ENCODE measurements at regions not wholly inside any gene's neighbourhood (a gene's known extent, or its start where the extent isn't known, plus 50 kb on each side); places are given as distances from the start of the nearest gene placed in this dataset.

DNA sequence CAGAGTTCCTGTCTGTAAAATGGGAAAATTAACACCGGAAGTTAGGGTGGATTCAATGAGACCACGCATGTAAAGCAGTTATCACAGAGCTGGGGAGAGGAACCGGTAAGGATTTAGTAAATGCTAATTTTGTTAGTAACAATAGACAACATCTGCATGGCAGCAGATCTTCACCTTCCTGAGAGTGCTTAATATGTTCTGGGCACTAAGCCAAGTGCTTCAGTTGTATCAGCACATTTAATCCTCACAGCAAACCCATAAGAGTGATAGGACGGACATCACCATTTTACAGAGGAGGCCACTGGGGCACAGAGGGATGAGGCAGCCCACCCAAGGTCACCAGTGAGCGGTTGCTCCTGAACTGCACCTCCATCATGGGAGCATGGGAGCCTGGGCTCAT, 189.4 kb downstream of the WNT5A start:
- Histone ChIP-seq H3K36me3 (no peaks in the 10 kb centered on the region), H3K27ac (no peak overlapping the region), H3K4me1 (no peaks in the 10 kb centered on the region), H3K4me3 (no peak overlapping the region), H3K27me3 (no peaks in the 10 kb centered on the region), H3K9me3 (peaks cover 0 to 3% (median 0%) of the 10 kb centered on the region in 3 donors)
- intact Hi-C loops (cut with DNase I; ENCODE audit: low total_unique reads): no loop called here
- TF ChIP-seq, protein P1, sequence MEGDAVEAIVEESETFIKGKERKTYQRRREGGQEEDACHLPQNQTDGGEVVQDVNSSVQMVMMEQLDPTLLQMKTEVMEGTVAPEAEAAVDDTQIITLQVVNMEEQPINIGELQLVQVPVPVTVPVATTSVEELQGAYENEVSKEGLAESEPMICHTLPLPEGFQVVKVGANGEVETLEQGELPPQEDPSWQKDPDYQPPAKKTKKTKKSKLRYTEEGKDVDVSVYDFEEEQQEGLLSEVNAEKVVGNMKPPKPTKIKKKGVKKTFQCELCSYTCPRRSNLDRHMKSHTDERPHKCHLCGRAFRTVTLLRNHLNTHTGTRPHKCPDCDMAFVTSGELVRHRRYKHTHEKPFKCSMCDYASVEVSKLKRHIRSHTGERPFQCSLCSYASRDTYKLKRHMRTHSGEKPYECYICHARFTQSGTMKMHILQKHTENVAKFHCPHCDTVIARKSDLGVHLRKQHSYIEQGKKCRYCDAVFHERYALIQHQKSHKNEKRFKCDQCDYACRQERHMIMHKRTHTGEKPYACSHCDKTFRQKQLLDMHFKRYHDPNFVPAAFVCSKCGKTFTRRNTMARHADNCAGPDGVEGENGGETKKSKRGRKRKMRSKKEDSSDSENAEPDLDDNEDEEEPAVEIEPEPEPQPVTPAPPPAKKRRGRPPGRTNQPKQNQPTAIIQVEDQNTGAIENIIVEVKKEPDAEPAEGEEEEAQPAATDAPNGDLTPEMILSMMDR (IDR thresholded peaks at IDR 0.05): no peak
- DNase-seq: no peak

DNA sequence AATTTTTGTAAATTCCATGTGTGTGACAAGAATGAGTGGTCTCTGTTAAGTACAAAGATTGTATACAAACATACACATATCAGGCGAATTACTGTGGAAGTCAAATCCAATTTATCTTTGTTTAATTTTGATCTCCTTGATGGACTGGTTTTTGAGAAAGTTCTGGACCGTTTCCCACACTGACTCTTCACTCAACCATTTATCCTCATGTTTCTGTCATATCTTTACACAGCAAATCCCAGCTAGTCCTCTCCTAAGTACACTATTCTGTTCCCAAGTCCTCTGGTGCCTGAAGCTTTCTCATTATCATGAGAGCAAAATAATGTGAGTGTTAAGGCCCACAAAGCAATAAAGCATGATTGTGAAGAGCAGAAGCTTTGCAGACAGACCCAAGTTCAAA, 189.9 kb downstream of the WNT5A start:
- Histone ChIP-seq H3K36me3 (no peaks in the 10 kb centered on the region), H3K27ac (no peak overlapping the region), H3K9me3 (peaks cover 0 to 3% (median 0%) of the 10 kb centered on the region in 3 donors), H3K27me3 (no peaks in the 10 kb centered on the region), H3K4me1 (no peaks in the 10 kb centered on the region), H3K4me3 (no peak overlapping the region)
- intact Hi-C loops (cut with DNase I; ENCODE audit: low total_unique reads): no loop called here
- TF ChIP-seq, protein P1 (IDR thresholded peaks at IDR 0.05): no peak
- no peak for DNase-seq

DNA sequence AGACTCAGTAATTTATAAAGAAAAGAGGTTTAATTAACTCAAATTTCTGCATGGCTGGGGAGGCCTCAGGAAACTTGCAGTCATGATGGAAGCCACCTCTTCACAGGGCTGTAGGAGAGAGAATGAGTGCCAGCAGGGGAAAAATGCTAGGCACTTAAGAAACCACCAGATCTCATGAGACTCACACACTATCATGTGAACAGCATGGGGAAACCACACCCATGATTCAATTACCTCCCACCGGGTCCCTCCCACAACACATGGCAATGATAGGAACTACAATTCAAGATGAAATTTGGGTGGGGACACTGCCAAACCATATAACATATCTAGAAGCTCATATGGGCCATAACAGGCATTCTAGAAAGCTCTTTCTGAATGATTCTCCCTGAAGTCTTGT, 190.3 kb downstream of the WNT5A start:
- TF ChIP-seq, protein P1 (IDR thresholded peaks at IDR 0.05): no peak
- intact Hi-C loops (cut with DNase I; ENCODE audit: low total_unique reads): no loop called here

DNA sequence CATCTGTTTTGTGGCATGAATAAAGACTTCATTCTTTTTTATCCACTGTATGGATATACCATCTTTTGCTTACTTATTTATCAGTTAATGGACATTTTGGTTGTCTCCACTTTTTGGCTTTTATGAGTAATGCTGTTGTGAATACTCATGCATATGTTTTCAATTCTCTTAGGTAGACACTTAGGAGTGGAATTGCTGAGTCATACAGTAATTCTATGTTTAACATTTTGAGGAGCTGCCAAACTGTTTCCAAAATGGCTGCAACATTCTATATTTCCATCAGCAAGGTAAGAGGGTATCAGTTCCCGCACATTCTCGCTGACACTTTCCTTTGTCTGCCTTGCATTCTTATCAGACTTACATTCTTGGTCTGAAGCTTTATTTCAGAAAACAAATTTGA, 191.1 kb downstream of the WNT5A start:
- no peak overlapping the region for H3K27ac ChIP-seq
- DNase-seq: no peak
- TF ChIP-seq, protein P1 (IDR thresholded peaks at IDR 0.05): no peak
- peaks cover 0 to 3% (median 0%) of the 10 kb centered on the region in 3 donors for H3K9me3 ChIP-seq
- H3K36me3 ChIP-seq: no peaks in the 10 kb centered on the region
- H3K27me3 ChIP-seq: no peaks in the 10 kb centered on the region
- H3K4me3 ChIP-seq: no peak overlapping the region
- intact Hi-C loops (cut with DNase I; ENCODE audit: low total_unique reads): no loop called here
- no peaks in the 10 kb centered on the region for H3K4me1 ChIP-seq

More for the DNA sequence above, 190.3 kb downstream of the WNT5A start:
- no peak overlapping the region for H3K27ac ChIP-seq
- H3K4me3 ChIP-seq: no peak overlapping the region
- H3K9me3 ChIP-seq: peaks cover 0 to 3% (median 0%) of the 10 kb centered on the region in 3 donors
- no peak for DNase-seq
- no peaks in the 10 kb centered on the region for H3K4me1 ChIP-seq
- H3K27me3 ChIP-seq: no peaks in the 10 kb centered on the region
- H3K36me3 ChIP-seq: no peaks in the 10 kb centered on the region

DNA sequence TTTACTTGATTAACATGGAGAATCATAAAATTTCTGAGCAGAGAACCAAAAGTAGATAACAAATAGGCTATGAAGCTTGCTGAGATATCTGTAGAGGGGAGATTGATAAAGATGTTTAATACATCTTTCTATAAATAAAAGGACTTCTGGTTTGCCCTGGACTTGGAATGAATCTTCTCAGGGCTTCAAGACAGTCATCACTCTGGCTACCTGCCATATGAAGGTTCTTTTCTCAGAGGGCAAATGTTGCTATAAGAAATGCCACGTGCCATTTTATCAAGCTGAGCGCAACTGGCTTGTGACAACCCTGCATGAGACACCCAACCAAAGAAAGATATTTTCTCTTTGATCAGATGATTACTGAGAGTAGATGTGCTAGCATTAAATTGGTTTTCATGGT, 192.5 kb downstream of the WNT5A start:
- peaks cover 0 to 3% (median 0%) of the 10 kb centered on the region in 3 donors for H3K9me3 ChIP-seq
- no peak for DNase-seq
- H3K4me1 ChIP-seq: no peaks in the 10 kb centered on the region
- H3K27me3 ChIP-seq: no peaks in the 10 kb centered on the region
- no peak overlapping the region for H3K4me3 ChIP-seq
- intact Hi-C loops (cut with DNase I; ENCODE audit: low total_unique reads): no loop called here
- H3K36me3 ChIP-seq: no peaks in the 10 kb centered on the region
- H3K27ac ChIP-seq: no peak overlapping the region
- TF ChIP-seq, protein P1 (IDR thresholded peaks at IDR 0.05): no peak

DNA sequence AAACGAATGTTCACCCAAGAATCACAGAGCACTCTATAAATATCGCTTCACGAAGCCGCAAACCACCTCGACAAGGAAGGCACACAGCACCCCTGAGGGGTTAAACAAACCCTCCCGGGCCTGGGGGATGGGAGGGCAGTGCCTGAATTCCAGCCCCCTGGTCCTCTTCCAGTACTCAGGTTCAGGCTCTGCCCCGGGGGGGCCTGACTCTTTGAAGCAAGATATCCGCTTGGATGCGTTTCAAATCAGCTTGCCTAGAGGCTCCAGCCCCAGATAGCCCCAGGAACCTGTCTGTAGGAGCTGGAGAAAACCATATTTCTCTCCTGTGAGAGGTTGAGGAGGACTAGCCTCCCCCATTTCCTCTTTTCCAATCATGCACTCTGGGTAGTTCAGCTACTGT, 194.7 kb downstream of the WNT5A start:
- Histone ChIP-seq H3K4me3 (no peak overlapping the region), H3K27ac (no peak overlapping the region), H3K9me3 (no peaks in the 10 kb centered on the region), H3K4me1 (no peaks in the 10 kb centered on the region), H3K36me3 (no peaks in the 10 kb centered on the region), H3K27me3 (no peaks in the 10 kb centered on the region)
- TF ChIP-seq, protein P1 (IDR thresholded peaks at IDR 0.05): no peak
- intact Hi-C loops (cut with DNase I; ENCODE audit: low total_unique reads): no loop called here
- DNase-seq: no peak
